CD4-positive, alpha-beta T cell treated with Interleukin-10 for 1 hour (primary cell): ENCODE measurements at regions not wholly inside any gene's neighbourhood (a gene's known extent, or its start where the extent isn't known, plus 50 kb on each side); places are given as distances from the start of the nearest gene placed in this dataset.
A peak's percentile ranks its signal among the peaks of the same experiment; 100 is the strongest.

ENCODE experiments used
- DNase-seq: peaks from one replicate; pipeline ENCODE4 v3.0.0-alpha.2; 2020

- no peak for DNase-seq
These were observed 259.9 kb downstream of the ADGRG6 start for GRCh38 chr6:142561511-142562265.

GRCh38 chr6:142562865-142563264, 261.1 kb downstream of the ADGRG6 start:
- DNase-seq, result no peak

- DNase-seq, result peak; percentile 60
These were observed 265.0 kb downstream of the ADGRG6 start for GRCh38 chr6:142566628-142567396.

- no peak for DNase-seq
These were observed 265.7 kb downstream of the ADGRG6 start for GRCh38 chr6:142567461-142567860.

- DNase-seq, result no peak
These were observed 267.2 kb downstream of the ADGRG6 start for GRCh38 chr6:142568857-142569597.

GRCh38 chr6:142569676-142570075, 267.9 kb downstream of the ADGRG6 start:
- DNase-seq, result peak; percentile 7

GRCh38 chr6:142570221-142570671, 268.4 kb downstream of the ADGRG6 start:
- DNase-seq, result no peak

GRCh38 chr6:142592876-142593275, 291.1 kb downstream of the ADGRG6 start:
- no peak for DNase-seq

- no peak for DNase-seq
These were observed 296.0 kb downstream of the ADGRG6 start for GRCh38 chr6:142597836-142598235.

GRCh38 chr6:142601427-142601826, 299.6 kb downstream of the ADGRG6 start:
- DNase-seq, result no peak

- no peak for DNase-seq
These were observed 301.2 kb downstream of the ADGRG6 start for GRCh38 chr6:142602972-142603371.

- no peak for DNase-seq
These were observed 304.2 kb downstream of the ADGRG6 start for GRCh38 chr6:142605922-142606485.

- DNase-seq, result no peak
These were observed 311.1 kb downstream of the ADGRG6 start for GRCh38 chr6:142612956-142613355.

GRCh38 chr6:142613981-142614380, 312.2 kb downstream of the ADGRG6 start:
- no peak for DNase-seq

GRCh38 chr6:142617158-142617557, 315.4 kb downstream of the ADGRG6 start:
- no peak for DNase-seq

GRCh38 chr6:142621822-142622221, 320.0 kb downstream of the ADGRG6 start:
- DNase-seq, result no peak

GRCh38 chr6:142624978-142625715, 319.8 kb downstream of the HIVEP2 start:
- no peak for DNase-seq

GRCh38 chr6:142627474-142627873, 317.5 kb downstream of the HIVEP2 start:
- DNase-seq, result peak; percentile 3

- no peak for DNase-seq
These were observed 313.2 kb downstream of the HIVEP2 start for GRCh38 chr6:142631517-142632385.

GRCh38 chr6:142633317-142633716, 311.7 kb downstream of the HIVEP2 start:
- DNase-seq, result no peak

GRCh38 chr6:142635130-142635529, 309.8 kb downstream of the HIVEP2 start:
- no peak for DNase-seq
